Stimulated activated CD4-positive, alpha-beta T cell treated with anti-CD3 and anti-CD28 coated beads, Interleukin-2, amount 100 ng/mL, for 24 hours (primary cell): ENCODE measurements at regions not wholly inside any gene's neighbourhood (a gene's known extent, or its start where the extent isn't known, plus 50 kb on each side); places are given as distances from the start of the nearest gene placed in this dataset.
"Not testable (repeated sequence)": the region's sequence is repeated elsewhere in the genome, so short reads cannot be mapped to it uniquely, and the experiment has no call there.

Experiments used
- DNase-seq, 2 donors: peaks; one replicate each; pipeline ENCODE4 v3.0.0-alpha.2; 2020

DNA sequence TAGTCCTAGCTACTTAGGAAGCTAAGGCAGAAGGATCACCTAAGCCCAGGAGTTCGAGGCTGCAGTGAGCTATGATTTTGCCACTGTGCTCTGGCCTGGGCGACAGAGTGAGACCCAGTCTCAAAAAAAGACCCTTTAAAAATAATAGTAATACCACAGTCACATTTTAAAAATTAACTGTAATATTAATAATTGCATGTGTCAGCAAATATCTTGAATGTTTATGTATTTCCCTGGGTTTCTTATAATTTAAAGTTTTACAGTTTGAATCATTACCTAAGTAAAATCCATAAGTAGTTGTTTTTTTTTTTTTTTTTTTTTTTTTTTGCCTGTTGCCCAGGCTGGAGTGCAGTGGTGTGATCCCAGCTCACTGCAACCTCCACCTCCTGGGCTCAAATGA, 69.2 kb downstream of the LYZL2 start:
- DNase-seq = no peak

DNA sequence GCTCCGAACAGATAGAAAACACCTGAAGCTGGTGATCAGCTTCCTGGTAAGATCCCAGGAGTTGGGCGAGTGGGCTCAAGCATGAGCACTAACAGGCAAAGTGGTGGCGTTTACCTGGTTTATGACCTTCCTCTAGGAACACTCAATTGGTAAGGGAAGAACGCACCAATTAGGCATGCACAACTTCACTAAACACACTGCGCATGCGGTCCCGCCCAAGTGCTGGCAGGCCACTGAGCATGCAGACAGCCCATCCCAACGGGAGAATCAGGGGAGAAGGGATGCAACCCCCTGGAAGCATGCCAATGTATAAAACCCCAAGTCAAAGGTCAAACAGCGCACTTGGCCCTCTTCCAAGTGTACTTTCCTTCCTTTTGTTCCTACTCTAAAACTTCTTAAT, 70.4 kb downstream of the LYZL2 start:
- no peak for DNase-seq

GRCh38 chr10:30558411-30558810, 71.1 kb downstream of the LYZL2 start:
- no peak for DNase-seq

DNA sequence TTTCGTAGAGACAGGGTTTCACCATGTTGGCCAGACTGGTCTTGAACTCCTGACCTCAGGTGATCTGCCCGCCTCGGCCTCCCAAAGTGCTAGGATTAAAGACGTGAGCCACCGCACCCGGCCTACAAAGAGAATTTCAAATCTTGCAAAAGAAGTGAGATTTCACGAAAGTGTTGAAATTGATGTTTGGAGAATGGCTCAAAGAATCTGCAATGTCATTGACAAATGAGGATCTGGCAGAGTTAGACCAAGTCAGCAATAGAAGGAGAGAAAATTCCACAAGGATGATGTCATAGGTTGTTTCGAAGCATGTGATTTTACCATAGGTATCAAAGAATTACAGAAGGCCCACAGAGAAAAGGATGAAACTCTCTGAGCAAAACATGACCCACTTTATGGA, 71.7 kb downstream of the LYZL2 start:
- DNase-seq = no peak

- no peak for DNase-seq
Measured at GRCh38 chr10:30556189-30556588, 73.4 kb downstream of the LYZL2 start.

- no peak for DNase-seq
Measured at GRCh38 chr10:30555465-30555864, 74.1 kb downstream of the LYZL2 start.

- DNase-seq = no peak
Measured at GRCh38 chr10:30554440-30554825, 75.1 kb downstream of the LYZL2 start.

DNA sequence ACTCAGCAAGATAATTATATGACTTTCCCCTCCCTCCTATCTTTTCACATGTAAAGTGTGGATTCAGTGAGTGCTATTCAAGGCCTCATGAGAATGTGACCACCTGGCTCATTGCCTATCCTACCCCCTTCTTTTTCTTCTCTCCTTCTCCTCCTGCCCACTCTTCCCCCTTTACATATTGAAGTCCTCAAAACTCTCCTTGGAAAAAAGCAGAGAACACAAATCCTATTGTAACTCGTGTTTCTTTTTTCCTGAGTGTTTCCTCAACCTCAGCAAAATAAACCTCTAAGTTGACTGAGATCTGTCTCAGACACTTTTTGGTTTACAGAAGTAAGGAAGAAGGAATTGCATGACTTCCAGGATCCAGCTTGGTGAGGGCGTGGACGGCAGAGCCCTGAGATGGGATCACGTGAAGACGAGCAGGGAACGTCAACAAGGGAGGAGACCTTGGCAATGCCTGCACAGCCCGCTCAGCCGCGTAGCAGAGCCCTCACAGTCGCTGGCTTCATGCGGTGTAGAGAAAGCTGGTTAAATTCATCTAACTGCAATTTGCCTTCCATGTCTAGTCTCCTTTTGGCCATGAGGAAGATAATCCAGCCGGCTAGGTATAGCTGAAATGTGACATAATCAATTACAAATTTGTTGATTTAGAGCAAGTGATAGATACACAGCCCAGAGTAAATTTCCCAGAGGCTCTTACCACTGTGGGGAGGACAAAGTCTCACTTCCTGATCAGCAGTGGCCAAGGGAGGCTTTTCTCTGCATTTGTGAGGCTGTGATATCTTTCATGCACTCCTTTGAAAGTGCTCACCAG, 75.7 kb downstream of the LYZL2 start:
- no peak for DNase-seq

- DNase-seq = no peak
Measured at GRCh38 chr10:30553018-30553625, 76.4 kb downstream of the LYZL2 start.

DNA sequence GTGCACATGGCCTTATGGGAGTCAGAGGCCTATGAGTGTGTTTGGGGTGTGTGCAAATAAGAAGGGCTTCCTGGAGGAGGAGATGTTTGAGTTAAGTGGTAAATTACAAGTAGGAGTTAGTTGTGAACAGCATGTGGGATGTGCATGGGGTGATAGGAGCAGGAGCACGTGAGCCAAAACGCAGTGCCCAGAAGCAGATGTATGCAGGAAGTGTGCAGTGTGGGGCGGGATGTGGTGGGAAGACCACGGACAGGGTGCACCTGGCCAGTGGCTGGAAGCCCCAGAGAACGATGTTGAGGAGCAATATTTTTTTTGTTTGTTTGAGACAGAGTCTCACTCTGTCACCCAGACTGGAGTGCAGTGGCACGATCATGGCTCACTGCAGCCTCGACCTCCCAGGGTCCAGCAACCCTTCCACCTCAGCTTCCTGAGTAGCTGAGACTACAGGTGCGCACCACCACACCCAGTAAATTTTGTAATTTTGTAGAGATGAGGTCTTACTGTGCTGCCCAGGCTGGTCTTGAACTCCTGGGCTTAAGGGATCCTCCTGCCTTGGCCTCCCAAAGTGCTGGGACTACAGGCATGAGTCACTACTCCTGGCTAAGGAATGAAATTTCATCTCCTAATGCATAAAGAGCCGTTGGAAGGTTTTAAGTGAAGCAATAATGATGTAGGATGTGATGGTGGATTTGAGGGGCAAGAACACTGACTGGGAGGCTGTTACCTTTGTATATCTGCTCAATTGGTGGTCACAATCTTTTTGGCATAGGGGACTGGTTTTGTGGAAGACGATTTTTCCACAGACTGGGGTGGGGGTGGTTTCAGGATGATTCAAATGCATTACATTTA, 78.4 kb downstream of the LYZL2 start:
- DNase-seq = no peak

DNA sequence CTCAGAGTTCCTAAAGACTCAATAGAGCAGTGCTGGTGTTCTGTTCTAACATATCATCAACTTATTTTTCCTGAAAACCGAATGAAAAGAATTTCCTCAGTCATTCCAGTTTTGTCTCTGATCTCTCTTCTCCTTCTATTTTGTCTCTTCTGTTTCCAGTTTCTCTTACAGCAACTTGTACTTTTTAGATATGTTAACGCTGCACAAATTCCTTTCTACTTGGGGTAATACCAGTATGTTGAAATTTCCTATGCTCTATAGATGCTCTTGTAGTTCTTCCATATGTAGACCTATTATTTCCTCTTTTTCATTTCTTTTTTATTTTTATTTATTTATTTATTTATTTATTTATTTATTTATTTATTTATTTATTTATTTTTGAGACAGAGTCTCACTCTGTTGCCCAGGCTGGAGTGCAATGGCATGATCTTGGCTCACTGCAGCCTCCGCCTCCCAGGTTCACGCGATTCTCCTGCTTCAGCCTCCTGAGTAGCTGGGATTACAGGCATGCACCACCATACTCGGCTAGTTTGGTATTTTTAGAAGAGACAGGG, 80.3 kb downstream of the LYZL2 start:
- DNase-seq = not testable (repeated sequence)

- DNase-seq = no peak
Measured at GRCh38 chr10:30546511-30546910, 83.0 kb downstream of the LYZL2 start.

DNA sequence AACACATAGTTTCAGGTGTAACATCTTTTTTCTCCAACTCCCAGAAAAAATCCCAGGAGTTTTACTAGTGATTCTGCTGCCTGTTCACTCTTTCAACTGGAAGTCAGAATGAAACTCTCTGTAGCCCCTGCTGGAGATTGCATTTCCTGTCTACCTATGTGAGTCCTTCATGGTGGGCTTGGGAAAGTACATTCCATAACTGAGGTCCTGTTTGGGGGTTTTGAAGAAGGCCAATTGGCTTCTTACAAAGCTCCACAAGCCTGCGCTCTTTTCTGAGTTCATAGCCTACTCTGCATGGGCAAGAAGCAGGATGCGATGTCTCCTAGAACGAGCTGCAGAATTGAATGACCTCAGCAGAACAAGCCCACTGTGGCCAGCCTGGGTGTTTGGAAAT, 86.7 kb downstream of the LYZL2 start:
- no peak for DNase-seq

DNA sequence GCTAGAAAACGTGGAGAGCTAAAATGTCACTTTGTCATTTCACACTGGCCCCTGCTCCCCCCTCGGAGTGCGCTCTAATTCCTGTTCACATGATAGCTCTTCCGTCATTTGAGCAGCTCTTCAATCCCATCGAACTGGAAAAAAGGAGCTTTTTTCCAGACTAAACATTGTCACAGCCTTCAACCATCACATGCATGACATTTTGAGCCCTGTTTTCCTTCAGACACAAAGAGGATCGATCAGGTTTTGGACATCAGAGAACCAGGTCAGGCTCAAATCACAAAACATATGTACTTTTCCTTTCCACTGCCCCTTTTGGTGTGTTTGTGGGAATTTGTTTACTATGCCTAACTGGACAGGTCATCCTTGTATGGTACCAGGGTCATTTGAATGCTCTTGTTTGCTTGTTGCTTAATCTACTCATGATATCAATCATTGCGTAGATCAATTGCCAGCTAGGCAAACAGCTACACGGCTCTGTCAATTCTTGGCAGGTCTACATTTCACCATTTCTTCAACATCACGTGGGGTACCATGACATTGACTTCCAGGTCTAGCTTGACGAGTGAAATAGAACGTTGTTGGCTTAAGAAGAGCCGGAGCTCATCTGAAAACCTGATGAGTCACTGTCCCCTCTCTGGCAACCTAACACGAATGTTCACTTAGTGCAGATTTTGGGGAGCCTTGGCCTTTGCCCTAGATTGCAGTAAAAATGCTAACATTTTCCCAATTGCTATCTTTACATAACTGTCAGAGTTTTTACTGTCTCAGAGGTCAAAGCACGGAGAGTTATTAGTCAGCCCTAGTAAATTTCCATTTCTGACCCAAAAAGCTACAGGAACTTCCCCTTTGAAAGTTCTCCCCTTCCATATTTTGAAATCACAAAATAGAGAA, 87.3 kb downstream of the LYZL2 start:
- no peak for DNase-seq

DNA sequence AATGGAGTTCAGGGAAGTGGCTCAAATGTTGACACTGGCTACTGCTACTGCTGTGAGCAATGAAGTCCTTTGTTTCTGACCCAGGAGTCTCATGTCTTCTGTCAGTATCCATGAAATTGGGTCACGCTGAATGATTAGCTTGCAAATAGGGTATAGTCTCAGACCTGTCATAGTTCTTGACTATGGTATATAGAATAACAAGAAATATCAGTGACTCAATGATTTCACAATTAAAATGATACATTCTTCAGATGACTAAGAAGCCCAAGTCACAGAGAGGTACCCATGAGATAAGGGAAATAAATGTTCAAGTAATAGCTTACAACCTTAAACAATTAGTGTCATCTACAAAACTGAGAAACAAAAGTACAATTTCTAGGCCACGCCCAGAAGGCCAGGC, 89.3 kb downstream of the LYZL2 start:
- DNase-seq = no peak

DNA sequence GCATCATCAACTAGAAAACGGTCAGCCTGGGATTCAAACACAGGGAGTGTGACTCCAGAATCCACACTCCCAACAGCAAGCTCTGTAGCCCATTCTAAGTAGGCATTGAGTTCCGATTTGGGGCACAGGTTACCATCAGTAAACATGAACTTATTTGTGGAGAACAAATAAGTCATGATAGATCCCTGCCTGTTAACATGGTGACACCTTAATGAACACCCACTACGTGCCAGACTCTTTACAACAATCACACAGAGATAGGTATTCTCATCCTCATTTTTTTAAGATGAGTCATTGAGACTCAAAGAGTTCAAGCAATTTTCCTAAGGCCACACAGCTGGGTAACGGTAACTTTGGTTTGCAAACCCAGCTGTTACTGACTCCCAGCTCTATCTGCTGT, 91.5 kb downstream of the LYZL2 start:
- no peak for DNase-seq

DNA sequence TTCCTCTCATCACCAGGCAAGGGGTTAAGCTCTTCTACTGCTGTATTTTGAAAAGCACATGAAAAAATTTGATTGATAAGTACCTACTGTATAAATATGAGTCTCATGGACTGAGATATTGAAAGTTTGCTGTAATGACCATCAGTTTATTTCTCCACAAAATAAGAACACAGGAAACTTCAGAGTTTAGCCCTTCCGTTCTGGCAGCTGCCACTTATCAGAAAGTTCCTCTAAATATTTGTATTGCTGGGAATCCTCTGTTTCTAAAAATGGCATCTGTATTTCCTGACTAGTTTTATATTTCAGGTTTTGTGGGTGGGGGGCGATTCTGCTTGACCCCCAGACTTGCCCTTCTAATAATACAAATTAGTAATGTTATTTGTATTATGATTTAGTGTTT, 92.0 kb downstream of the LYZL2 start:
- DNase-seq = no peak

DNA sequence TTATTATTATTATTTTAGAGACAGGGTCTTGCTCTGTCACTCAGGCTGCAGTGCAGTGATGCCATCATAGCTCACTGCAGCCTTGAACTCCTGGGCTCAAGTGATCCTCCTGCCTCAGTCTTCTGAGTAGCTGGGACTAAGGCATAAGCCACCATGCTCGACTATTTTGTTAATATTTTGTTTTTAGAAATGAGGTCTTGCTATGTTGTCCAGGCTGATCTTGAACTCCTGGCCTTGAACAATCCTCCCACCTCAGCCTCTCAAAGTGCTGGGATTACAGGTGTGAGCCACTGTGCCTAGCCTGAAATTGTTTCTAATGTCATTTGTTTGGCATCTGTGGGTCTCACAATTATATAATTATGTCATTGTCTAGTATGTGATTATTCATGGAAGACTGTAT, 92.4 kb downstream of the LYZL2 start:
- not testable (repeated sequence) for DNase-seq

DNA sequence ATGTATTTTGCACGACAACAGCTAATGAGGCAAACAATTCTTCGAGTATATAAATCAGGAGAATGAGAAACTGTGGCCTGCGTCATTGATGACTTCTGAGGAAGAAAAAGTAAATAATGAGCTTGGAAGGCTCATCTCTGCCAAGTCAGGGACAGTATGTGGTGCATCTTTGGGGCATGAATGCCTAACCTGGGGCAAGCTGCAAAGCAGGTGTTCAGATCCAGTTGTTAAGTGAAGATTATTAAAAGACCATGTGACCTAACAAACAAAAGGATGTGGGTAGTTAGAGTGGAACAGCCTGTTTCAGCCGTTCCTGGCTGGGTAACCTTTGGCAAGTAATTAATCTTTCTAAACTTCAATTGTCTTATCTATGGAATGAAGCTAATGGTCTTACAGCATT, 93.0 kb downstream of the LYZL2 start:
- DNase-seq = no peak

DNA sequence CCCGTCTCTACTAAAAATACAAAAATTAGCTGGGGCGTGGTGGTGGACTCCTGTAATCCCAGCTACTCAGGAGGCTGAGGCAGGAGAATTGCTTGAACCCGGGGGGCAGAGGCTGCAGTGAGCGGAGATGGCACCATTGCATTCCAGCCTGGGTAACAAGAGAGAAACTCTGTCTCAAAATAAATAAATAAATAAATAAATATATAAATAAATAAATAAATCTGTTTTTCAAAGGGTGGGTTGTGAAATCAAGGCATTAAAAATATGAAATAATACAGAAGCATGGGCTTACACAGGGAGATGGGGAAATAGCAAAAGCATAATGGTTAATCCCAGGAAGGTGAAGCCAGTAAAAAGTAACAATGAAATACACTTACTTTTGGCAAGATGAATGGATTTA, 93.9 kb downstream of the LYZL2 start:
- DNase-seq = no peak

GRCh38 chr10:30534465-30535144, 94.9 kb downstream of the LYZL2 start:
- peak; percentile 70 to 74 for DNase-seq
